HG03045 (cell line): ENCODE measurements at regions not wholly inside any gene's neighbourhood (a gene's known extent, or its start where the extent isn't known, plus 50 kb on each side); places are given as distances from the start of the nearest gene placed in this dataset.

Experiments used
- ATAC-seq: cut with Tn5 transposase; IDR thresholded peaks from one replicate; pipeline ENCODE4 v1.9.1; 2021; ENCODE audit warnings: mild to moderate bottlenecking, moderate library complexity; ENCODE audit not compliant: unreplicated experiment

DNA sequence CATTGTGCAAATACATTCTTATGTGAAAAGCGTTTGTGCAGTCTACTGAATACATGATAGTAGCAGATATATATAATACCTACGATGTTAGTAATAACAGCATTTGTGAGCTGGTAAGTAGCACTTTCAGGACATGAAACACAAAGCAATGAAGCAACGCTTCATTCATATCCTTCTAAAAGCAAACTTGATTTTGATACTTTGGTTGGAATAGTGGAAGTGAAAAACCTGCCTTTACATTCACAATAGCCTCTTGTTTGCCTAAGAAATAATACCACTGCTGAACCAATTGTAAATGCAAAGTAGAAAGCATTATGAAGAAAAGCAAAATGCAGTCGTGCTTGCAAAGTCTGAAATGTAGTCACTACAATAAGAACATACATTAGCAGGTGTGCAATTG is 926.3 kb downstream of the FSTL5 start:
- no peak for ATAC-seq

DNA sequence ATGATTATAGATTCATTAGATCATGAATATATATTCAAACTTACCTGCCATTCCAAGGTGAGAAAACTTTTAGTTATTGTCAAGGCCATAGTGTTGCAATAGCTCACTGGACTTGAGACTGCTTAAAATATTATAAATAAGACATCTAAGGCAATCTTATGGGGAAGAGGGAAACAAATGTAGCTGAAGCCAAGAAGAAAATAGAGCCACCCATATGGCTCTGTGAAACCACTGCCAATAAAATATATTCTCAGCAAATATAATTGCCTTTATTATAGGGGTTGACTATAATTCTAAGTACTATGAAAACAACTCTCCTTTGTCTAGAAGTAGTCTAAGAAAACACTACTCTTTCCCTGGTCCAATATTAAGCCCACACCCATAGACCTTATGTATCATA is 938.5 kb downstream of the FSTL5 start:
- ATAC-seq, result no peak

DNA sequence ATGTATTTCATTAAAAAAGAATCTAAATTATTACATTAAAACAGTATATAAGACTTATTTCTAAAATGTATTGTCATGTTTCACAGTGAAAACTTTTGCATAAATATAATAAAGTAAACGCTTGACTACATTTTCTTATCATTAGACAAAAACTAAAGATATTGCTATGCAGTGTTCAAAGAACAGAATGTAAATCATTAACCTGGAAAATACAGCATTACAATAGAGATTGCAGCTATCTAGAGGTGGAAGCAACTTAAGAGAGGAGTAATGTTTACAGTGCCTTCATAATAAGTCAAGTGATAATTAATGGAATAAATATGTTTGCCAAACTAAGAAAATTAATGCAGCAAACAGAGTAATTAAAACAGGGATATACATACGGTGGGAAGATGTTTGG is 940.9 kb downstream of the FSTL5 start:
- ATAC-seq, result no peak

DNA sequence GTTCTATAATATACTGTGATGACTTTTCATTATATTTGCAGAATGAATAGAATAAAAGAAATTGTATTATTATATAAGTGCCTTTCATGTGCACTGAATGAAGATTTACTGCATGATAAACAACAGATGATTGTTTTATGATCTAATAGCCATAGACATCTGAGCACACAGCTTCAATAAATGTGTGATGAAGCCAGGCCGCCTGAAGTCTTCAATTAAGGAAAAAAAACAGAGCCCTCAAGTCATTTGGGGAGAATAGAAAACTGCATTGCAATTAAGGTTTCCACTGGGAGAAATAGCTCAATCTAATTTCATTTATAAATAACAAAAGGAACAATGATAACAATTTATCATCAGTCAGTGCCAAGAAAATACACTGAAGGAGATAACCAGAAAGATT is 955.2 kb downstream of the FSTL5 start:
- no peak for ATAC-seq

DNA sequence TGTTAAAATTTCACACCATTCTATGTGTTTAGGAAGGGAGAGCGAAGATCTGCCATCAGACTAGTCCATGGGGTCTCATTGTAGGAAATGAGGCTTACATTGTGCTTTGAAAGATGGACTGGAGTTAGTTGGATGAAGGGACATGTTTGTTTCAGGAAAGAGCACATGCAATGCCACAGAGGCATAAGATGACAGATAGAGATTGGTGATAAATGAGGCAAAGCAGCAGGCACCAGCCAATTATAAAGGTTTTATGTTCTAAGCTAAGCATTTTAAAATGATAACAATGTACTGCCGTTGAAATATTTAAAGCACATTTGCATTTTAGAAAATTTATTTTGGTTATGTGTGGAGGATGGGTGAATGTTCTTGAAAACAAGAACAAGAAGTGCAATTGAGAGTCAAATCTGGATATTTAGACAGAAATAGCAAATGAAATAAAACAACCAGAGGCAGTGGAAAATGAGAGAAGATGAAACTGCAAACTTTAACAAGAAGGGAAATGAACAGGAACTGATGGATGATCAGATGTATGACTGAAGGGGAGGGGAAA is 957.2 kb downstream of the FSTL5 start:
- ATAC-seq, result no peak

DNA sequence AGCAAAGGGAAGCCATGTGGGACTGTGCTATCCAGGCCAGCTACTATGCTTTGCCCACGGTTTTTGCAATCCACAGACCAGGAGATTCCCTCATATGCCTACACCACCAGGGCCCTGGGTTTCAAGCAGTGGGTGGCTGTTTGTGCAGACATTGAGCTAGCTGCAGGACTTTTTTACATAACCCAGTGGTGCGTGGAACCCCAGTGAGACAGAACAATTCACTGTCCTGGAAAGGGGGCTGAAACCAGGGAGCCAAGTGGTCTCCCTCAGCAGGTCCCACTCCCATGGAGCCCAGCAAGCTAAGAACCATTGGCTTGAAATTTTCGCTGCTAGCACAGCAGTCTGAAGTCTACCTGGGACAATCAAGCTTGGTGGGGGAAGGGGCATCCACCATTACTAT is 959.9 kb downstream of the FSTL5 start:
- no peak for ATAC-seq

DNA sequence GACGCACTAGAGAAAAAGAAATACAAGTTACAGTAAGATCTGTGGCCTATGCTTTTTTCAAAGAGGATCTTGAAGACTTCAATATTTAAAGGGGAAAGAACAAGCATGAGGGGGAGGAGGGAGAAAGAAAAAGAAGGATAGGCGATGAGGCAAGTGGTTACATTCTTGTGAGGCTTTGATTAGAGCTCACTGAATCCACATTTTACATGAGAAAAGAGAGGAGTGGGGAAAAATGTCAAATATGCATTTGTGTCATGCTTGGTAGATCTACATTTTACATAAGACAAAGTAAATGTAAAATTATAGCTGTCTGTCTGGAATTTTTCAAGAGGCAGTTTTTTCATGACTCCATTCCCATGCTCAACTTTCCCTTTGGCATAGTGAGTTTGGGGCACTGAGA is 965.9 kb downstream of the FSTL5 start:
- no peak for ATAC-seq

DNA sequence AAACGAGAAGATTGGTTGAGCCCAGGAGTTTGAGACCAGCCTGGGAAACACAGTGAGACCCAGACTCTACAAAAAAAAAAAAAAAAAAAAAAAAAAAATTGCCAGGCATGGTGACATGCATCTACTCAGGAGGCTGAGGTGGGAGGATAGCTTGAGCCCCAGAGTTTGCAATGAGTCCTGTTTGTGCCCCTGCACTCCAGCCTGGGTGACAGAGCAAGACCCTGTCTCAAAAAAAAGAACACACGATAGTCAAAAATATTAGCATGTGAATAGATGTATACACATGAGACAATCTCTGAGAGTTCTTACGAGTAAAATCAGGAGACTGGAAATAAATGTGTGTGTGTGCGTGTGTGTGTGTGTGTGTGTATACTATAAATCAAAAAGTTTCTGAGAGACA is 966.3 kb downstream of the FSTL5 start:
- ATAC-seq, result no peak

DNA sequence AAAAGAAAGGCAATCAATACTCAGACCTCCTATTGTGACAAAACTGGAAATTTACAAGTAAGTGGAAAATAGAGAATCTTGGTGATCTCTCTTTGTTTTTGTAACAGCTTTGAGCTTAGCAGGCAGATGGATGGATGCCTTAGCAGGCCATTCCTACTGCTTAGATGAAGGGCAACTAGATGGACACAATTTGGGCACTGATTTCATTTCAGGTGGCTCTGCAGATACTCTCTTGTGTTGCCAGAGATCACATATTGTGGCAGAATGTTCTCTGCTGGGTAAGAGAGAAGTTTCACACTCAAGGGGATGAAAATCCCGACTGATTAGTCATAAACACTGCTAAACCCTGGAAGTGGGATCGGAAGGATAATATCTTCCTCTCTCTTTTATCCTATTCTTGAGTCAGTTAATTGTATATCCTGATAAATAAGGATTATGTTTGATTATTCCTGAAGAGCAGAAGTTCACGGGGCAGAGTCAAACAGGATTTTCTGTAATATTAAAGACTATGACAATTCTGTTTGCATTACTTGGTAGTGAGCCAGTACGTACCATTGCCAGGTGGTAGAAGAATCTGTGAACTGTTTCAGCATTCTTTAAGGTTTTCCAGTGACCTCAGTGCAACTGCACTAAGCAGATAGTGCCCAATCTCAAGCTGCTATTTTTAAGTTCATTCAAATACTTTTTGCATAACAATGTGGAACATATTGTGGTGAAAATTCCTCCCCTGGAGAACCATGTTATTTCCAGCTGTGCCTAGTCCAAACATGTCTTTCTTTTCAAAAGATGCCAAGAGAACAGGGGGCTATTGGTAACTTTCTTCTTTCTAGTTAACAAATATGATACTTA is 974.3 kb downstream of the FSTL5 start:
- no peak for ATAC-seq

DNA sequence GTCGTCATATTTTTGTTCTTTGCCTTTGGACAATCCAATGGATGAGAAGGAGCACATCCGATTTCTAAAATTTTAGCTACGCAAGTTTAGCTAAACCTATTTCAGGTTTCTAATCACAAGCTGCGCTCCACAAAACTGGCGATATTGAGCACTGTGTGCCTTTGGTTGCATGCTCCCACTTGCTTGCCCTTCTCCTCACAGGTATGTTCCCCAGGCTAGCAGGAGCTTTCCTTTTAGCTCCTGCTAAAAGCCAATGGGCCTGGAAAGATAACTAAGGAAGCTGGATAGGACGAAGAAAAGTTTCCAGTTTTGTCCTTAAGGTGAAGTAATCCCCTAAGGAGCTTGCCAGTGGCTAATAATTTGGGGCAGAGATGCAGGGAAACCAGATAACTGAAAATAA is 975.2 kb downstream of the FSTL5 start:
- ATAC-seq, result no peak

DNA sequence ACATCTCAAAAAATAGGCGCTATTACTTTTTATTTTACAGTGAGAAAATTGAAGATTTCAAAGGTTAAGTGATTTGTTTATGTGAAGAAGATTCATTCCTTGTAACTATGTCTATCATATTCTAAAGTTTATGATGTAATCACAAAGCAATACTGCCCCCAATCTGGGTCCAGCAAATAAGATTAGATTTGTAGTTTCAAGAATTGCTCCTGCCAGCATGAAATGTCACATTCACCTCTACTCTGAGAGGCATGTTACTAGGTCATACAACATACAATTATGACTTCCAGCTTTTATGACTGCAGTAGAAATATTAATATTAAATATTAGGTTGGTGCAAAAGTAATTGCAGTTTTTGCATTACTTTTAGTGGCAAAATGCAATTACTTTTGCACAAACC is 976.2 kb downstream of the FSTL5 start:
- no peak for ATAC-seq

DNA sequence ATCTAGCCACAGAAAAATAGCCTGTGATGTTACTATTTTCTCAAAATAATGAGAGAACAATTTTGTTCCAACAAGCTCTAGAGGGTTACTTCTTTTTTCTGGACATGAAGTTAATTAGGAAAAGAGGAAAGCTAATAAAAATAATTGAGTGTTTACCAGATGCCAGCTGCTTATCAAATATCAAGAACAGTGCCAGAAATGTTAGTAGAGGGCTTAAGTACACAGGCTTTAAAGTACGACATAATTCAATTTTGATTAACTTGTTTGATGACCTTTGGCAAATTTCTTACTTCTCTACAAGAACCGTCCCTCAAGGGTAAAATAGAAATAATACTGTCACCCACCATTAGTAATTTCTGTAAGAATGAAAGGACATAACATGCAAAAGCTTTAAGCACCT is 977.0 kb downstream of the FSTL5 start:
- no peak for ATAC-seq

DNA sequence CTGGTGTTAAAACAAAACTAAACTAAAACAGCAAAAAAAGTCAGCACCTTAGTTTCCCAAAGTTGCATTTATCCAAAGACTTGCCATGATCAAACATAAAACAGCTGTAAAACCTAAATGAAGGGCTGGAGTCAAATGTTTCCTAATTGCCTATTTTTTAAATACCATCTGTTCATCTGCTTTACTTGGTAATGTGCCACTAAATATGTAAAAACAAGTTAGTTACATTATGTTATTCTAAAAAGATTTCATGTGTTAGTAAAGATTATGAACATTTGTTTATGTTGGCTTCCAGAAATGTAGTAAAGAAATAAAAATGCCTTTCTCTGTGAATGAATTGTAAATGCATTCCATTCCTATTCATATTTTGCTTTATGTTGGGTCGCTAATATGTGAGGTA is 977.8 kb downstream of the FSTL5 start:
- ATAC-seq, result no peak

DNA sequence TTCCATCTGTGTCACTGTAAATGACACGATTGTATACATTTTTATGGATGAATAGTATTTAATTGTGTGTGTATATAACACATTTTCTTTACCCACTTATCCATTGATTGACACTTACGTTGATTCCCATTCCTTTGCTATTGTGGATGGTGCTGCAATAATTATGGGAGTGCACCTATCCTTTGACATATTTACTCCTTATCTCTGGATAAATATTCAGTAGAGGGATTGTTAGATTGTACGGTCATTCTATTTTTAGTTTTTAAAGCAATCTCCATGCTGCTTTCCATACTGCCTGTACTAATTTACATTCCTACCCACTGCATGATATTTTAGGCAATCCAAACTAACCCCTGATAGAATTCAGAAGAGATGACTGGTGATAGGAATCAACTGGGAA is 980.1 kb downstream of the FSTL5 start:
- ATAC-seq, result no peak

DNA sequence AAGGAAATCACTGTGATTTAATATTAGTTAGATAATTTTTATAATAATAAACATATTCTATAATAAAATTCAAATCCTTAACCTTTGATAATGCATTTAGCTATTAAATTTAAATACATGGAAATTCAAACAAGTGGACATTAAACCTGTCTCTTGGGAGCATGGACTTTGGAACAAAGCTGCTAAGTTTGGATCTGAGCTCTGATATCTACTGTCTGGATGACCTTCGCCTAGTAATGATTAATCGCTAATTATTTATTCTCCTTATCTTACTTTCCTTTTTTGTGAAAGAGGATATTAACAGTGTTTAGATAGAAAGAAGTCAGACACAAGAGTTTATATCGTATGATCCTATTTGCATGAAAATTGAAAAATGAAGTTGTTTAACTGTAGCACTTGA is 980.9 kb downstream of the FSTL5 start:
- no peak for ATAC-seq

DNA sequence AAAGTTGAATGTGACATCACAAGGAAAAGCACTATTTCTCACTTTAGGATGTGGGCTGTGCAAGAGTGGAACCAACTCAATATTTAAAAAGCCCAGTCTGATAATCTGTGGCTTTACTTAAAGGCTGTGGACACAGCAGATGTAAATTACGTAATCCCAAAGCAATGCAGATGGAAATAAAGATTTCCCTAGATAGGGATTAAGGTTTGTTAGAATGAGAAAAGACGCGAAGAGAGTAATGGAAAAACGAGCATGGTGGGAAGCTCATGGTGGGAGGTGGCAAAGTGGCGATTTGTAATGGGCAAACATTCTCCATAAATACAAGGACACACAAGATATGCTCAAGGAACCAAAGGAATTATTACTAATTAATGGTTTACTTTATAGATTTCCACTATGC is 985.5 kb downstream of the FSTL5 start:
- no peak for ATAC-seq

DNA sequence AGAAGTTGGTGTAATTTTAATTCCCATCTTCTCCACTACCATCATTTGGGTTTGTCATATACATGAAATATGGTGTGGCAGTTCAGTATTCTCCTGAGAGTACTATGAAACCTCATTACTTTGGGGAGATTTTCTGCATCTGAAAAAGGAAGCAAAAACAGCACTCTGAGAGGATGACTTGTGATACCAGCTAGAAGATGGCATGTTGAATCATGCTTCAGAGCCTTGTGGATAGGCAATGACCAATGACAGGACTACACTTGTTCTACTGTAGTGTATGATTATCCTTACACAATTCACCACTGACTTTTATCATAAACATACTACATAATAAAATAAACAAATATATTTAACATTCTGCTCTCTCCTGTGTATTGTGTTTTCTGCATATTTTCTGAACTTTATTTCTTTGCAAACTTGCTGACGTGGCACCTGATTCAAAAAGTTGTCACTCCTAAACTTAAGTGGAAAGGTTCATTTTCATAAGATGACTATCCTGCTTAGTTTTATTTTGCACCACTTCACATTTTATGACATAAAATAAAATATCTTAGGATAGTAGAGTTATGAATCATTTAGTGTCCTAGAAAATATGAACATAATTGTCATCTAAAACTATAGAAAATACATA is 991.3 kb downstream of the FSTL5 start:
- ATAC-seq, result no peak

DNA sequence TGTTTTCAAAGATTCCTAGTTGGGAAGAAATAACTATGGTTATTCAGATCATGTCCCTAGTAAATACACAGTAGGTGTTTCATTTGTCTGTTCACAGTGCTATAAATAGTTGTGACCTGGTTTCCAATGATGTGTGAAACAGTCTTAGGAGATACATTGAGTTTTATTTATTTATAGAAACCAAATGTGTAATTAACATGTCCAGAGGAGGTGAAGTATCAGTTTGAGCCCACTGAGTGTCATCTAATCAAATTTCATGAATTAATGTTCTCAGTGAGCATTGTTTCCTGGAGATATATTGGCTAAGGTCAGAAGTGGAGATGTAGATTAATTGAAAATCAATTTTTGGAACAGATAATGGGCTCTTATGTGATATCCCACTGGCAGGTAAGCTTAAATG is 996.3 kb downstream of the FSTL5 start:
- no peak for ATAC-seq

DNA sequence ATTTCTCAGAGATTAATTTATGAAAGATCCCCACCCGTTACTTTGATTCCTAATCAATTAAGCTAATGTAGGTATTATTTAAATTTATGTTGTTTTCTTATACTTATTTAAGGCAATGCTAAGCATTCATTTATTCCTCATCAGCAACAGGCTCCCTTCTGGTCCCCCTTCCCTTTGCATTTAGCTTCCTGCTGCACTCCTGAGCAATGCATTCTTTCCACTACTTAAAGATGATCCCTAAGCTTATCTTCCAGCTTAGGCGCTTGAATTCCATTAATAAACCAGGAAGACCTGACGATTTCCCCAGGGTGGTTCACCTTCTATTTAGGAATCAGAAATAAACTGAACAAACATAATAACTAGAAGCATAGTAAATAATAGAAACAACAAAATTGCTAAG is 1003.1 kb downstream of the FSTL5 start:
- ATAC-seq, result no peak

DNA sequence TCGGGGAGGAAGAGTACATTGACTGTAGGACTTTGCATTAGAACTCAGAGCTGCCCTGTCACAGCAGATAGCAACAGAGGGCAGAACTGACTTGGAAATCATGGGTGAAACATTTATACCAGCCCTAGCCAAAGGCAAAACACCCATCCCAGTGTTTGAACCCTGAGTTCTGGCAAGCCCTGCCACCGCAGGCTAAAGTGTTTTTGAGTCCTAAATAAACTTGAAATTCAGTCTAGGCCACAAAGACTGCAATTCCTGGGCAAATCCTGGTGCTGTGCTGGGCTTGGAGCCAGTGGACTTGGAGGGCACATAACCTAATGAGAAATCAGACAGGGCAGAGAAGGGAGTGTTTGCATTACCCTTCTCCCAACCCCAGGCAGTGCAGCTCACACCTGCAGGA is 1015.7 kb downstream of the FSTL5 start:
- no peak for ATAC-seq

DNA sequence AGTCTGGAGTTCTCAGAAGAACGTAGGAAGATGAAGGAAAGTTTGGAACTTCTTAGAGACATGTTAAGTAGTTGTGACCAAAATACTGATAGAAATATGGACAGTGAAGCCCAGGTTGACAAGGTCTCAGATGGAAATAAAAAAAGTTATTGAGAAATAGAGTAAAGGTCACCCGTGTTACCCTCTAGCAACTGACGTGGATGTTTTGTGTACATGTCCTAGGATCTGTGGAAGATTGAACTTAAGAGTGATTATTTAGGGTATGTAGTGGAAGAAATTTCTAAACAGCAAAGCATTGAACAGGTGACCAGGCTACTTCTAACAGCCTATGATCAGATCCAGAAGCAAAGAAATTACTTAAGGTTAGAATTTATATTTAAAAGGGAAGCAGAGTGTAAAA is 1020.4 kb downstream of the FSTL5 start:
- ATAC-seq, result no peak

DNA sequence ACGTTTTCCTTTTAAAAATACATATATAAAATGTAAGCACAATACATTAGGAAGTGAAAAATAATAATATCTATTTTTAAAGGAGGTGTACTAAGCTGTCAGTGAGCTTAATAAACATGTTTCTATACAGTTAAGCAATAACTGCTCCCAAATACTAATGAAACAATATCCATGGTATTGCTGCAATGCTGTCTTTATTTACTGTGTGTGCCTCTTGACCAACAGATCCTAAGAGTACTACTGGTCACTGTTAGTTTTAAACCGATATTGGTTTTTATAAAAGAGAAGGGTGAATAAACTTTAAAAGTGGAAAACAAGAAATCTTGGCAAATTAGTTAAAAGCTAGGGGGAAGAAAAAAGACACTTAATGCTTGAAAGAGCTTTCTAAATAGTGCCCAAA is 1029.0 kb downstream of the FSTL5 start:
- ATAC-seq, result no peak
